GM12891 (cell line): ENCODE measurements at regions not wholly inside any gene's neighbourhood (a gene's known extent, or its start where the extent isn't known, plus 50 kb on each side); places are given as distances from the start of the nearest gene placed in this dataset.

ENCODE experiments used
- POLR2A ChIP-seq: IDR thresholded peaks from 2 replicates; pipeline ENCODE4 v1.6.1; 2011; ENCODE audit warnings: low read depth, low read length, control low read depth
- POLR2AphosphoS5 ChIP-seq: IDR thresholded peaks from 2 replicates; pipeline ENCODE4 v1.6.1; 2011; ENCODE audit warnings: low read depth, low read length, control low read depth
- SPI1 ChIP-seq: IDR thresholded peaks from 2 replicates; pipeline ENCODE4 v1.6.1; 2011; ENCODE audit warnings: low read depth, low read length, control low read depth
- TAF1 ChIP-seq: IDR thresholded peaks from 2 replicates; pipeline ENCODE4 v1.6.1; 2011; ENCODE audit warnings: low read depth, low read length, control low read depth

DNA sequence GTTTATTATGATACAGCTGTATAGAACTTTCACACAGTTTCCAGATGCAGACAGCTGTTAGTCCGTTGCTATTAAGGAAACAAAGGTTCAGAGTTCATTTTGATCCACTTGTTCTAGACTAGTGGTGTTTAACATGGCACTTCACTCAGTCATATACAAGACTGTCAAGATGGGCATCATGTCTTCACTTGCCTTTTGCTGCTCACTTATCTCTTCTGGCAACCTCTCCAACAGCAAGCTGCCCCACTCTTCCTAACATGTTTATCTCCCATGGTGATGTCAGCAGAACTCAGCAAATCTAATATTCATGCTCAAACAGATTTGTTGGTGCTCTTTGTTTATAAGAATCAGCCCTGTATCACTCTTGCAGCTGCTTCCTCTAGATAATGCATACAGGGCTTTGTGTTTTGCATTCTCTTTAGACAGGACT lies 236.2 kb upstream of the HAND2 start:
- no peak for TF ChIP-seq SPI1
- no peak for TF ChIP-seq TAF1
- no peak for TF ChIP-seq POLR2AphosphoS5
- no peak for TF ChIP-seq POLR2A
